ENCODE measurements at regions not wholly inside any gene's neighbourhood (a gene's known extent, or its start where the extent isn't known, plus 50 kb on each side); places are given as distances from the start of the nearest gene placed in this dataset.
A peak's percentile ranks its signal among the peaks of the same experiment; 100 is the strongest.

- H3K4me3 ChIP-seq (replicated peaks; ENCODE audit: low read depth, low read length): no peak overlapping the region
- TF ChIP-seq CTCF (IDR thresholded peaks at IDR 0.05; ENCODE audit: low read length, missing control alignments): no peak
- no peak for DNase-seq (ENCODE audit: low read depth)
Measured at GRCh38 chr9:16316911-16317817, 553.3 kb downstream of the BNC2 start.

- no peak for DNase-seq (ENCODE audit: low read depth)
- no peak for TF ChIP-seq CTCF (IDR thresholded peaks at IDR 0.05; ENCODE audit: low read length, missing control alignments)
- no peak overlapping the region for H3K4me3 ChIP-seq (replicated peaks; ENCODE audit: low read depth, low read length)
Measured at GRCh38 chr9:16318516-16319060, 551.9 kb downstream of the BNC2 start.

GRCh38 chr9:16319646-16320045, 550.8 kb downstream of the BNC2 start:
- DNase-seq (ENCODE audit: low read depth): no peak
- TF ChIP-seq CTCF (IDR thresholded peaks at IDR 0.05; ENCODE audit: low read length, missing control alignments): no peak
- H3K4me3 ChIP-seq (replicated peaks; ENCODE audit: low read depth, low read length): no peak overlapping the region

- TF ChIP-seq CTCF (IDR thresholded peaks at IDR 0.05; ENCODE audit: low read length, missing control alignments): no peak
- H3K4me3 ChIP-seq (replicated peaks; ENCODE audit: low read depth, low read length): no peak overlapping the region
- DNase-seq (ENCODE audit: low read depth): no peak
Measured at GRCh38 chr9:16320338-16320902, 550.0 kb downstream of the BNC2 start.

GRCh38 chr9:16321461-16322119, 548.9 kb downstream of the BNC2 start:
- H3K4me3 ChIP-seq (replicated peaks; ENCODE audit: low read depth, low read length): no peak overlapping the region
- no peak for TF ChIP-seq CTCF (IDR thresholded peaks at IDR 0.05; ENCODE audit: low read length, missing control alignments)
- DNase-seq (ENCODE audit: low read depth): peak; percentile 65

- TF ChIP-seq CTCF (IDR thresholded peaks at IDR 0.05; ENCODE audit: low read length, missing control alignments): no peak
- no peak for DNase-seq (ENCODE audit: low read depth)
- no peak overlapping the region for H3K4me3 ChIP-seq (replicated peaks; ENCODE audit: low read depth, low read length)
Measured at GRCh38 chr9:16322849-16323248, 547.6 kb downstream of the BNC2 start.

Data from fibroblast of pulmonary artery (primary cell).